ENCODE measurements at regions not wholly inside any gene's neighbourhood (a gene's known extent, or its start where the extent isn't known, plus 50 kb on each side); places are given as distances from the start of the nearest gene placed in this dataset.

DNA sequence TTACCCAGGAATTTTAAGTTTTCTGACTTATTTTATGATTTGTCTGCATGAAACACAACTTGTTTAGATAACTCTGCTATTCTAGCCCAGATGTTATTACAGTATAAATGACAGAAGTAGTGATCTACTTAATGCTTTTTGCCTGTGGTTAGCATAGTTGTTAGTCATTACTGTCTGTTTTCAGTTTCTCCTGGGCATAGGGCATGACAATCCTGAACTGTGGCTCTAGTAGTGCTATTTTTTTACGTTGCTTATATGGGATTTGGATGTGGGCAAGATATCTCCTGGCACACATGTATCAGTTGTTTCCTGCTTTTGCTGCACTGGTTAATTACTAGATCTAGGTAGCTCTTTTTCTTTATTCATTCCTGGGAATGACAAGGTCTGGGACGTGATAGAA lies 1005.8 kb downstream of the PCDH18 start (continued):
- TF ChIP-seq MEF2A (IDR thresholded peaks at IDR 0.05; ENCODE audit: insufficient read depth, low read depth, low read length): no peak

- no peak overlapping the region for H2AFZ ChIP-seq (ENCODE audit: control insufficient read depth, low read depth, low read length)
Measured at GRCh38 chr4:136524039-136524438, 1008.3 kb downstream of the PCDH18 start.

More at GRCh38 chr4:136524039-136524438, 1008.3 kb downstream of the PCDH18 start:
- Histone ChIP-seq H3K9ac (ENCODE audit: control insufficient read depth, insufficient read depth, low read length) (no peak overlapping the region), H3K27ac (ENCODE audit: control insufficient read depth, insufficient read depth) (no peak overlapping the region), H4K20me1 (ENCODE audit: control insufficient read depth, insufficient read depth) (no peaks in the 10 kb centered on the region), H3K79me2 (ENCODE audit: control insufficient read depth, insufficient read depth, low read length) (no peaks in the 10 kb centered on the region), H3K4me3 (no peak overlapping the region), H3K27me3 (replicated peaks in 1 of 2; ENCODE audit: control insufficient read depth in 2 of 2, insufficient read depth in 2 of 2, low read length in 1 of 2) (no peaks in the 10 kb centered on the region), H3K4me2 (ENCODE audit: control insufficient read depth, insufficient read depth) (no peak overlapping the region), H3K4me1 (ENCODE audit: control insufficient read depth, insufficient read depth, low read length) (no peaks in the 10 kb centered on the region), H3K36me3 (ENCODE audit: control insufficient read depth in 2 of 2, insufficient read depth in 2 of 2, low read length in 1 of 2) (no peaks in the 10 kb centered on the region), H3K9me3 (replicated peaks; ENCODE audit: control insufficient read depth, insufficient read depth, low read length) (no peaks in the 10 kb centered on the region)
- POLR2A ChIA-PET: no interaction called here
- no peak for FAIRE-seq
- SMC1A ChIA-PET (ENCODE audit: uncharacterized antibody, unreplicated experiment): interaction anchor here (0.9 to 4.3 kb wide), 7 partner anchors 9 to 190 kb away, joined by 3 to 19 read pairs (median 3); no protein-coding TSS in a partner anchor
- ATAC-seq: no peak
- 24% methylated on average over 2 of the region's 2 CpGs for WGBS (ENCODE audit: insufficient coverage, insufficient replicate concordance, low lambda C conversion rate, missing lambda C conversion rate)
- intact Hi-C loops (cut with micrococcal nuclease; ENCODE audit: unreplicated experiment): no loop called here
- in situ Hi-C loops (cut with MboI): no loop called here
- TF ChIP-seq BHLHE40 (IDR thresholded peaks at IDR 0.05; ENCODE audit: borderline replicate concordance in 1 of 2, low read depth in 2 of 2, low read length in 1 of 2): no peak
- no peak for TF ChIP-seq SRF (IDR thresholded peaks at IDR 0.05; ENCODE audit: low read depth in 2 of 2, low read length in 2 of 2)
- no peak for TF ChIP-seq MLLT1 (IDR thresholded peaks at IDR 0.05)
- TF ChIP-seq RBBP5 (conservative IDR thresholded peaks at IDR 0.05): no peak
- no peak for TF ChIP-seq IRF4 (IDR thresholded peaks at IDR 0.05; ENCODE audit: low read depth, low read length)
- TF ChIP-seq HDGF (IDR thresholded peaks at IDR 0.05): no peak
- no peak for TF ChIP-seq PAX8 (IDR thresholded peaks at IDR 0.05)
- TF ChIP-seq CEBPZ (IDR thresholded peaks at IDR 0.05; ENCODE audit: low read depth, low read length): no peak
- BruUV-seq (replicated peaks): no TSS peak
- RAD21 ChIA-PET (ENCODE audit: unreplicated experiment): interaction anchor here (1.3 kb wide), 1 partner anchor 8 kb away, joined by 4 read pairs; no protein-coding TSS in a partner anchor
- no peak for DNase-seq (ENCODE audit: low read depth, low spot score)
- CTCF ChIA-PET: interaction anchor here (0.7 to 1.3 kb wide), 2 partner anchors 10 to 12 kb away, joined by 3 read pairs; no protein-coding TSS in a partner anchor
